GM12878 (cell line): ENCODE measurements at regions not wholly inside any gene's neighbourhood (a gene's known extent, or its start where the extent isn't known, plus 50 kb on each side); places are given as distances from the start of the nearest gene placed in this dataset.
"Not testable (repeated sequence)": the region's sequence is repeated elsewhere in the genome, so short reads cannot be mapped to it uniquely, and the experiment has no call there.

Experiments
- ATAC-seq: fragments of 200-7000 bp; cut with Tn5 transposase; 3 replicates; pipeline ENCODE4 v1.9.1; 2020; ENCODE audit warnings: mild to moderate bottlenecking, moderate library complexity
- BruUV-seq: library from RNA; stranded (reverse); fragments of 400-500 nt; replicated peaks from 2 replicates; lab custom pipeline; 2021; lab: Mats Ljungman, UMichigan
- CTCF ChIA-PET: fragments of 300-600 bp; sonication (Branson Sonifier 250); formaldehyde crosslinking; extraction: SDS; loops from one replicate; lab custom pipeline; 2021; ENCODE audit warnings: inconsistent platforms; lab: Yijun Ruan, JAX
- POLR2A ChIA-PET: fragments of 350-600 bp; formaldehyde crosslinking; extraction: SDS; loops from one replicate; lab custom pipeline; 2021; ENCODE audit warnings: inconsistent platforms; lab: Charles Lee
- RAD21 ChIA-PET: fragments of 300-600 bp; sonication (Branson Sonifier 250); formaldehyde crosslinking; loops from one replicate; lab custom pipeline; 2023; ENCODE audit warnings: antibody characterized with exemption; ENCODE audit not compliant: unreplicated experiment; lab: Charles Lee
- SMC1A ChIA-PET: fragments of 300-600 bp; sonication (Branson Sonifier 250); formaldehyde crosslinking; loops from one replicate; lab custom pipeline; 2023; ENCODE audit not compliant: unreplicated experiment, uncharacterized antibody; lab: Charles Lee
- DNase-seq: peaks from one replicate; pipeline ENCODE4 v3.0.0-alpha.2; 2011; ENCODE audit warnings: low read depth, low spot score
- FAIRE-seq: peaks from 3 replicates; lab custom pipeline; 2011; peaks lifted over from hg19 to GRCh38; lab: Jason Lieb, UNC
- H2AFZ ChIP-seq: 2 replicates; pipeline ENCODE4 v1.6.0; 2011; ENCODE audit warnings: low read depth, low read length, control low read depth; ENCODE audit not compliant: control insufficient read depth
- H3K27ac ChIP-seq: 2 replicates; pipeline ENCODE4 v1.5.1; 2011; ENCODE audit warnings: control low read depth; ENCODE audit not compliant: control insufficient read depth, insufficient read depth
- H3K27me3 ChIP-seq, 2 experiments: replicated peaks in 1 of 2; 2 replicates each; pipeline versions ENCODE4 v1.6.0 to v1.6.1; 2011; ENCODE audit warnings: low read length in 1 of 2; ENCODE audit not compliant: control insufficient read depth in 2 of 2, insufficient read depth in 2 of 2
- H3K36me3 ChIP-seq, 2 experiments: 2 replicates each; pipeline ENCODE4 v1.5.1; 2011; ENCODE audit warnings: low read length in 1 of 2; ENCODE audit not compliant: control insufficient read depth in 2 of 2, insufficient read depth in 2 of 2
- H3K4me1 ChIP-seq: 2 replicates; pipeline ENCODE4 v1.6.1; 2011; ENCODE audit warnings: mild to moderate bottlenecking, low read length, moderate library complexity, mixed read lengths; ENCODE audit not compliant: control insufficient read depth, insufficient read depth
- H3K4me2 ChIP-seq: 2 replicates; pipeline ENCODE4 v1.6.0; 2011; ENCODE audit warnings: control low read depth; ENCODE audit not compliant: control insufficient read depth, insufficient read depth
- H3K4me3 ChIP-seq: fragments of 200-600 bp; sonication (generic); 2 replicates; pipeline ENCODE4 v1.5.1; 2016
- H3K79me2 ChIP-seq: 2 replicates; pipeline ENCODE4 v1.6.0; 2011; ENCODE audit warnings: low read length; ENCODE audit not compliant: control insufficient read depth, insufficient read depth
- H3K9ac ChIP-seq: 2 replicates; pipeline ENCODE4 v1.8.0; 2011; ENCODE audit warnings: low read length, control low read depth, mixed read lengths; ENCODE audit not compliant: control insufficient read depth, insufficient read depth
- H3K9me3 ChIP-seq: replicated peaks from 3 replicates; pipeline ENCODE4 v1.5.1; 2011; ENCODE audit warnings: mild to moderate bottlenecking, low read length; ENCODE audit not compliant: control insufficient read depth, insufficient read depth
- H4K20me1 ChIP-seq: 2 replicates; pipeline ENCODE4 v1.6.0; 2011; ENCODE audit not compliant: control insufficient read depth, insufficient read depth
- CBFB ChIP-seq: IDR thresholded peaks from 2 replicates; pipeline ENCODE4 v1.6.1; 2016; ENCODE audit warnings: antibody characterized with exemption, low read depth
- ETV6 ChIP-seq, 2 experiments: fragments of 450-650 bp in 1 of 2; IDR thresholded peaks in 1 of 2; conservative IDR thresholded peaks in 1 of 2; 2 replicates each; pipeline ENCODE4 v1.6.1; 2014; ENCODE audit warnings: antibody characterized with exemption in 1 of 2, borderline replicate concordance in 1 of 2, low read depth in 1 of 2, mild to moderate bottlenecking in 1 of 2, moderate library complexity in 1 of 2
- IRF4 ChIP-seq: IDR thresholded peaks from 2 replicates; pipeline ENCODE4 v1.6.1; 2011; ENCODE audit warnings: low read depth, low read length
- MTA2 ChIP-seq: fragments of 450-650 bp; IDR thresholded peaks from 2 replicates; pipeline ENCODE4 v1.6.1; 2016; ENCODE audit warnings: low read depth, mild to moderate bottlenecking, moderate library complexity
- POLR2A ChIP-seq: IDR thresholded peaks from 2 replicates; pipeline ENCODE4 v1.6.1; 2011; ENCODE audit warnings: low read depth, mild to moderate bottlenecking, low read length
- RUNX3 ChIP-seq: IDR thresholded peaks from 2 replicates; pipeline ENCODE4 v1.6.1; 2012; ENCODE audit warnings: low read length, inconsistent platforms
- ZNF24 ChIP-seq: fragments of 450-650 bp; IDR thresholded peaks from 2 replicates; pipeline ENCODE4 v1.6.1; 2017; ENCODE audit warnings: antibody characterized with exemption, mild to moderate bottlenecking
- WGBS: methylation state at CpG from one replicate; pipeline ENCODE4 v1.1.6; 2016; ENCODE audit warnings: low lambda C conversion rate; ENCODE audit not compliant: insufficient replicate concordance, insufficient coverage; ENCODE audit errors: missing lambda C conversion rate; 5-methylcytosine and 5-hydroxymethylcytosine counted together
- in situ Hi-C: fragments of 300-500 bp; cut with MboI; formaldehyde crosslinking; loops from 9 replicates; pipeline ENCODE4 v1.14.3; 2018; ENCODE audit warnings: mixed read lengths
- intact Hi-C: fragments of 100-400 bp; cut with micrococcal nuclease; formaldehyde crosslinking; loops from one replicate; pipeline ENCODE4 v1.14.2; 2022; ENCODE audit not compliant: unreplicated experiment

GRCh38 chr14:37753459-37753858 is 158.0 kb downstream of the TTC6 start:
- Histone ChIP-seq H3K4me1 (no peaks in the 10 kb centered on the region), H2AFZ (no peak overlapping the region), H3K4me3 (no peak overlapping the region), H3K4me2 (no peak overlapping the region)
- no peak for TF ChIP-seq ETV6 (conservative IDR thresholded peaks at IDR 0.05 in 1 of 2, IDR thresholded peaks at IDR 0.05 in 1 of 2; ENCODE audit: borderline replicate concordance in 1 of 2, low read depth in 1 of 2)
- no peak for TF ChIP-seq CBFB
- TF ChIP-seq POLR2A, result no peak
- TF ChIP-seq RUNX3, result no peak
- TF ChIP-seq MTA2, result no peak
- no peak for TF ChIP-seq IRF4
- no peak for TF ChIP-seq ZNF24
- TF ChIP-seq, all 136 proteins: peak for 0
- no peaks in the 10 kb centered on the region for H3K36me3 ChIP-seq
- BruUV-seq, result no TSS peak
- H4K20me1 ChIP-seq, result no peaks in the 10 kb centered on the region
- CTCF ChIA-PET, result no interaction called here
- WGBS, result 47% methylated on average over 5 of the region's 5 CpGs
- H3K27ac ChIP-seq, result no peak overlapping the region
- no peaks in the 10 kb centered on the region for H3K79me2 ChIP-seq
- H3K9ac ChIP-seq, result no peak overlapping the region
- POLR2A ChIA-PET, result no interaction called here
- SMC1A ChIA-PET, result no interaction called here
- no peaks in the 10 kb centered on the region for H3K27me3 ChIP-seq
- intact Hi-C loops, result no loop called here
- in situ Hi-C loops, result no loop called here
- FAIRE-seq, result no peak
- no peak for ATAC-seq
- H3K9me3 ChIP-seq, result no peaks in the 10 kb centered on the region
- DNase-seq, result no peak
- RAD21 ChIA-PET, result interaction anchor here (0.6 kb wide), 1 partner anchor 181 kb away, joined by 3 read pairs; no protein-coding TSS in a partner anchor

- DNase-seq, H3K79me2 ChIP-seq, H3K4me1 ChIP-seq, H3K27me3 ChIP-seq, intact Hi-C loops, SMC1A ChIA-PET, H3K4me2 ChIP-seq, H3K36me3 ChIP-seq, H4K20me1 ChIP-seq, POLR2A ChIA-PET, H3K9ac ChIP-seq, H2AFZ ChIP-seq, ATAC-seq, RAD21 ChIA-PET, CTCF ChIA-PET, H3K27ac ChIP-seq, BruUV-seq, in situ Hi-C loops, H3K9me3 ChIP-seq, H3K4me3 ChIP-seq, FAIRE-seq: not testable (repeated sequence)
- 4% methylated on average over 2 of the region's 2 CpGs for WGBS
Measured at GRCh38 chr14:37760275-37760674, 164.8 kb downstream of the TTC6 start.
